Mucosa of descending colon (tissue), 3 donors: ENCODE measurements at regions not wholly inside any gene's neighbourhood (a gene's known extent, or its start where the extent isn't known, plus 50 kb on each side); places are given as distances from the start of the nearest gene placed in this dataset.

ENCODE experiments used
- ATAC-seq: fragments of 200-7000 bp; cut with Tn5 transposase; one replicate; pipeline ENCODE4 v1.9.1; 2020; ENCODE audit warnings: mild to moderate bottlenecking, moderate library complexity
- DNase-seq, 3 donors: peaks; one replicate each; pipeline ENCODE4 v3.0.0-alpha.2; 2020
- H3K36me3 ChIP-seq: fragments of 200-600 bp; one replicate; pipeline ENCODE4 v1.8.0; 2021; ENCODE audit warnings: low read depth, mild to moderate bottlenecking
- H3K4me1 ChIP-seq: fragments of 200-600 bp; one replicate; pipeline ENCODE4 v1.8.0; 2021; ENCODE audit warnings: low read depth, mild to moderate bottlenecking
- H3K4me3 ChIP-seq: fragments of 200-600 bp; one replicate; pipeline ENCODE4 v1.8.0; 2021; ENCODE audit warnings: mild to moderate bottlenecking
- H3K9me3 ChIP-seq: fragments of 200-600 bp; one replicate; pipeline ENCODE4 v1.8.0; 2021; ENCODE audit warnings: mild to moderate bottlenecking
- CTCF ChIP-seq: fragments of 200-600 bp; IDR thresholded peaks from one replicate; pipeline ENCODE4 v1.8.0; 2022; ENCODE audit warnings: antibody characterized with exemption, mild to moderate bottlenecking
- intact Hi-C, 2 donors: fragments of 100-400 bp; cut with DNase I in 1 of 2; cut with micrococcal nuclease in 1 of 2; formaldehyde crosslinking; loops; one replicate each; pipeline versions ENCODE4 v1.11.0 to v1.11.1; 2022; cut with DNase I, micrococcal nuclease
- donor health status: DM: no; HTN: no; CAD: no; lungs with moderate emphysema.
- donor health status: DM: no; HTN: no; CAD: no.
- donor health status: DM: no; HTN: yes; CAD: no.

- DNase-seq (no peak), ATAC-seq (no peak)
- TF ChIP-seq CTCF, result no peak
- intact Hi-C loops, result no loop called here
- Histone ChIP-seq H3K4me1 (no peaks in the 10 kb centered on the region), H3K9me3 (no peaks in the 10 kb centered on the region), H3K36me3 (no peaks in the 10 kb centered on the region), H3K4me3 (no peak overlapping the region)
Measured at GRCh38 chr2:217387776-217388387, 528.0 kb upstream of the TNP1 start.

- H3K9me3 ChIP-seq, result no peaks in the 10 kb centered on the region
- no peaks in the 10 kb centered on the region for H3K36me3 ChIP-seq
- intact Hi-C loops, result no loop called here
- DNase-seq, result no peak
- no peaks in the 10 kb centered on the region for H3K4me1 ChIP-seq
- no peak for TF ChIP-seq CTCF
- no peak overlapping the region for H3K4me3 ChIP-seq
- no peak for ATAC-seq
Measured at GRCh38 chr2:217386041-217386440, 526.2 kb upstream of the TNP1 start.

- intact Hi-C loops, result no loop called here
- no peaks in the 10 kb centered on the region for H3K9me3 ChIP-seq
- H3K4me1 ChIP-seq, result no peaks in the 10 kb centered on the region
- H3K4me3 ChIP-seq, result no peak overlapping the region
- no peaks in the 10 kb centered on the region for H3K36me3 ChIP-seq
- DNase-seq (no peak), ATAC-seq (peak; percentile 16)
- TF ChIP-seq CTCF, result no peak
Measured at GRCh38 chr2:217383620-217384019, 523.8 kb upstream of the TNP1 start.

GRCh38 chr2:217382794-217383193 is 522.9 kb upstream of the TNP1 start:
- no peak for DNase-seq
- H3K9me3 ChIP-seq, result no peaks in the 10 kb centered on the region
- H3K4me3 ChIP-seq, result no peak overlapping the region
- TF ChIP-seq CTCF, result no peak
- H3K4me1 ChIP-seq, result no peaks in the 10 kb centered on the region
- no peaks in the 10 kb centered on the region for H3K36me3 ChIP-seq
- intact Hi-C loops, result no loop called here
- ATAC-seq, result no peak

- DNase-seq (no peak), ATAC-seq (no peak)
- H3K4me1 ChIP-seq, result no peaks in the 10 kb centered on the region
- no peak overlapping the region for H3K4me3 ChIP-seq
- TF ChIP-seq CTCF, result no peak
- no peaks in the 10 kb centered on the region for H3K36me3 ChIP-seq
- no peaks in the 10 kb centered on the region for H3K9me3 ChIP-seq
- intact Hi-C loops, result no loop called here
Measured at GRCh38 chr2:217379807-217380206, 519.9 kb upstream of the TNP1 start.

- ATAC-seq, result no peak
Measured at GRCh38 chr2:217372794-217373193, 512.9 kb upstream of the TNP1 start.

More at GRCh38 chr2:217372794-217373193, 512.9 kb upstream of the TNP1 start:
- DNase-seq, result no peak
- intact Hi-C loops, result no loop called here
- no peak for TF ChIP-seq CTCF
- no peaks in the 10 kb centered on the region for H3K36me3 ChIP-seq
- H3K4me1 ChIP-seq, result no peaks in the 10 kb centered on the region
- H3K4me3 ChIP-seq, result no peak overlapping the region
- no peaks in the 10 kb centered on the region for H3K9me3 ChIP-seq
